K562 (cell line): ENCODE measurements at regions not wholly inside any gene's neighbourhood (a gene's known extent, or its start where the extent isn't known, plus 50 kb on each side); places are given as distances from the start of the nearest gene placed in this dataset.

Experiments
- ATAC-seq: fragments of 200-7000 bp; cut with Tn5 transposase; 3 replicates; pipeline ENCODE4 v1.9.1; 2020; ENCODE audit warnings: moderate library complexity
- BruUV-seq: library from RNA; stranded (reverse); fragments of 400-500 nt; replicated peaks from 2 replicates; lab custom pipeline; 2021; lab: Mats Ljungman, UMichigan
- CTCF ChIA-PET: fragments of 300-600 bp; formaldehyde crosslinking; extraction: SDS; loops from one replicate; lab custom pipeline; 2021; ENCODE audit warnings: low intra/inter-chr PET ratio; lab: Yijun Ruan, JAX
- POLR2A ChIA-PET: fragments of 300-600, 350-650 bp; sonication (Branson Sonifier 250); formaldehyde crosslinking; extraction: SDS; loops from one replicate; lab custom pipeline; 2021; ENCODE audit warnings: antibody characterized with exemption, inconsistent platforms; lab: Yijun Ruan, JAX
- DNase-seq, 4 experiments: peaks; one replicate each; pipeline versions ENCODE4 v3.0.0 to v3.0.0-alpha.2; 2011 to 2018; ENCODE audit warnings: low spot score in 3 of 4, mixed read lengths in 3 of 4; ENCODE audit errors: extremely low read depth in 1 of 4
- FAIRE-seq: peaks from 2 replicates; lab custom pipeline; 2011; peaks lifted over from hg19 to GRCh38; lab: Jason Lieb, UNC
- H2AFZ ChIP-seq: 2 replicates; pipeline ENCODE4 v1.6.0; 2011; ENCODE audit warnings: low read depth, low read length, control low read depth, inconsistent platforms
- H3K27ac ChIP-seq: fragments of 200-600 bp; 3 replicates; pipeline ENCODE4 v1.8.0; 2011; ENCODE audit warnings: low read depth, mild to moderate bottlenecking, control low read depth, inconsistent platforms, low read length, moderate library complexity, mixed read lengths; ENCODE audit errors: extremely low read depth
- H3K27me3 ChIP-seq, 2 experiments: fragments of 300-600 bp in 1 of 2; 2 replicates in 1 of 2; 3 replicates in 1 of 2; pipeline versions ENCODE4 v1.6.0 to v1.8.0; 2011; ENCODE audit warnings: inconsistent platforms in 2 of 2, low read length in 2 of 2, mild to moderate bottlenecking in 1 of 2, mixed read lengths in 1 of 2, moderate library complexity in 1 of 2; ENCODE audit not compliant: control insufficient read depth in 2 of 2, insufficient read depth in 2 of 2
- H3K36me3 ChIP-seq: fragments of 300-600 bp; 3 replicates; pipeline ENCODE4 v1.8.0; 2011; ENCODE audit warnings: mild to moderate bottlenecking, low read length, inconsistent platforms; ENCODE audit not compliant: control insufficient read depth, insufficient read depth
- H3K4me1 ChIP-seq, 2 experiments: fragments of 200-600 bp in 1 of 2; replicated peaks in 1 of 2; 2 replicates in 1 of 2; 3 replicates in 1 of 2; pipeline versions ENCODE4 v1.5.1 to v1.8.0; 2011; ENCODE audit warnings: inconsistent platforms in 2 of 2, low read length in 2 of 2, mild to moderate bottlenecking in 1 of 2, mixed read lengths in 1 of 2, moderate library complexity in 1 of 2; ENCODE audit not compliant: control insufficient read depth in 2 of 2, insufficient read depth in 2 of 2
- H3K4me2 ChIP-seq: 2 replicates; pipeline ENCODE4 v1.6.1; 2011; ENCODE audit warnings: low read length, control low read depth, inconsistent platforms, mixed read lengths; ENCODE audit not compliant: insufficient read depth
- H3K4me3 ChIP-seq: fragments of 200-600 bp; sonication (generic), shearing (Covaris generic); 2 replicates; pipeline ENCODE4 v1.5.1; 2016; ENCODE audit warnings: control low read depth, inconsistent platforms
- H3K79me2 ChIP-seq: fragments of 200-600 bp; 3 replicates; pipeline ENCODE4 v1.8.0; 2011; ENCODE audit warnings: low read length, inconsistent platforms; ENCODE audit not compliant: control insufficient read depth, insufficient read depth
- H3K9ac ChIP-seq, 2 experiments: 2 replicates each; pipeline versions ENCODE4 v1.6.0 to v1.6.1; 2011; ENCODE audit warnings: low read depth in 2 of 2, low read length in 2 of 2, control low read depth in 1 of 2, inconsistent platforms in 1 of 2, mild to moderate bottlenecking in 1 of 2, mixed read lengths in 1 of 2; ENCODE audit not compliant: insufficient read depth in 1 of 2
- H3K9me1 ChIP-seq: one replicate; pipeline ENCODE4 v1.6.0; 2011; ENCODE audit warnings: inconsistent platforms, mild to moderate bottlenecking, low read length, moderate library complexity; ENCODE audit not compliant: control insufficient read depth, insufficient read depth
- H3K9me3 ChIP-seq: replicated peaks from 2 replicates; pipeline ENCODE4 v1.5.1; 2011; ENCODE audit warnings: low read depth, low read length, inconsistent platforms; ENCODE audit not compliant: control insufficient read depth, insufficient read depth
- H4K20me1 ChIP-seq: replicated peaks from 2 replicates; pipeline ENCODE4 v1.6.1; 2011; ENCODE audit warnings: low read length, inconsistent platforms, mixed read lengths; ENCODE audit not compliant: control insufficient read depth, insufficient read depth
- FOSL1 ChIP-seq: fragments of 200-800 bp; sonication (Bioruptor generic); conservative IDR thresholded peaks from 2 replicates; pipeline ENCODE4 v1.6.1; 2016; ENCODE audit warnings: missing genetic modification characterization, missing compliant biosample characterization
- GATAD2A ChIP-seq: fragments of 450-650 bp; IDR thresholded peaks from 2 replicates; pipeline ENCODE4 v1.6.1; 2017
- GTF2E2 ChIP-seq: fragments of 200-800 bp; sonication (Bioruptor generic); IDR thresholded peaks from 2 replicates; pipeline ENCODE4 v1.6.1; 2016; ENCODE audit warnings: missing genetic modification characterization, missing compliant biosample characterization
- HDGF ChIP-seq: fragments of 450-650 bp; IDR thresholded peaks from 2 replicates; pipeline ENCODE4 v1.6.1; 2016
- HINFP ChIP-seq: fragments of 450-650 bp; conservative IDR thresholded peaks from 2 replicates; pipeline ENCODE4 v1.6.1; 2016; ENCODE audit warnings: missing genetic modification characterization, low read depth, mild to moderate bottlenecking, control low read depth, missing compliant biosample characterization
- NCOR1 ChIP-seq: fragments of 450-650 bp; IDR thresholded peaks from 2 replicates; pipeline ENCODE4 v1.6.1; 2016; ENCODE audit warnings: mild to moderate bottlenecking, moderate library complexity
- TBL1XR1 ChIP-seq, 2 experiments: IDR thresholded peaks; 2 replicates each; pipeline ENCODE4 v1.6.1; 2012; ENCODE audit warnings: improper control_type of control experiment in 2 of 2, low read length in 2 of 2, mild to moderate bottlenecking in 1 of 2
- XRCC3 ChIP-seq: fragments of 450-650 bp; IDR thresholded peaks from 2 replicates; pipeline ENCODE4 v1.6.1; 2017; ENCODE audit warnings: mild to moderate bottlenecking, moderate library complexity
- ZBTB8A ChIP-seq: fragments of 450-650 bp; IDR thresholded peaks from 2 replicates; pipeline ENCODE4 v1.6.1; 2018; ENCODE audit warnings: mild to moderate bottlenecking, moderate library complexity; ENCODE audit not compliant: partially characterized antibody
- ZNF384 ChIP-seq: IDR thresholded peaks from 2 replicates; pipeline ENCODE4 v1.6.1; 2012; ENCODE audit warnings: low read depth, low read length, improper control_type of control experiment
- ZNF77 ChIP-seq: fragments of 250-450 bp; sonication (Bioruptor Pico); IDR thresholded peaks from 2 replicates; pipeline ENCODE4 v1.5.0; 2020
- WGBS: fragments of 100-300 bp; shearing (Covaris generic); methylation state at CpG from one replicate; pipeline ENCODE4 v1.1.6; 2016; ENCODE audit warnings: low coverage, mixed read lengths; ENCODE audit not compliant: insufficient coverage; ENCODE audit errors: missing lambda C conversion rate; 5-methylcytosine and 5-hydroxymethylcytosine counted together
- in situ Hi-C: fragments of 300-500 bp; cut with MboI; formaldehyde crosslinking; loops from 4 replicates; pipeline ENCODE4 v1.15.0; 2018; ENCODE audit warnings: inconsistent platforms, mixed read lengths
- intact Hi-C: fragments of 100-400 bp; cut with micrococcal nuclease; formaldehyde crosslinking; loops from 2 replicates; pipeline ENCODE4 v1.14.2; 2022

- no peaks in the 10 kb centered on the region for H4K20me1 ChIP-seq
- H3K4me3 ChIP-seq: no peak overlapping the region
- POLR2A ChIA-PET: no interaction called here
- intact Hi-C loops (no loop called here), in situ Hi-C loops (no loop called here)
- WGBS: 67% methylated on average over 4 of the region's 4 CpGs
- no peaks in the 10 kb centered on the region for H3K36me3 ChIP-seq
- no peaks in the 10 kb centered on the region for H3K9me3 ChIP-seq
- FAIRE-seq: no peak
- no peaks in the 10 kb centered on the region for H3K4me1 ChIP-seq
- no peaks in the 10 kb centered on the region for H3K9me1 ChIP-seq
- TF ChIP-seq FOSL1 (tag) (no peak), TBL1XR1 (IDR thresholded peaks at IDR 0.05; ENCODE audit: low read length in 2 of 2) (no peak), XRCC3 (no peak), GATAD2A (no peak), ZBTB8A (no peak), ZNF77 (no peak), ZNF384 (no peak), NCOR1 (no peak), HDGF (no peak), HINFP (tag) (no peak), GTF2E2 (tag) (no peak)
- TF ChIP-seq, all 486 proteins: peak for 0
- H3K27ac ChIP-seq: no peak overlapping the region
- CTCF ChIA-PET: no interaction called here
- no TSS peak for BruUV-seq
- H3K79me2 ChIP-seq: no peaks in the 10 kb centered on the region
- H3K4me2 ChIP-seq: no peak overlapping the region
- DNase-seq (no peak), ATAC-seq (no peak)
- no peak overlapping the region for H2AFZ ChIP-seq
- H3K9ac ChIP-seq: no peak overlapping the region
- no peaks in the 10 kb centered on the region for H3K27me3 ChIP-seq
Observed at GRCh38 chr13:50549221-50549942, 294.1 kb downstream of the DLEU7 start.
